Upper lobe of left lung (tissue), 4 donors: ENCODE measurements at regions not wholly inside any gene's neighbourhood (a gene's known extent, or its start where the extent isn't known, plus 50 kb on each side); places are given as distances from the start of the nearest gene placed in this dataset.

ENCODE experiments used
- POLR2A ChIP-seq, 4 donors: fragments of 450-650 bp; IDR thresholded peaks; one replicate each; pipeline ENCODE4 v1.5.1; 2016 to 2017; ENCODE audit warnings: antibody characterized with exemption in 4 of 4, mild to moderate bottlenecking in 2 of 4
- TF ChIP-seq, protein P1 (sequence below), 6 experiments: fragments of 450-650 bp in 4 of 6; fragments of 200-600 bp in 2 of 6; sonication (generic) in 2 of 6; IDR thresholded peaks; one replicate each; pipeline ENCODE4 v1.5.1; 2016 to 2019; ENCODE audit warnings: antibody characterized with exemption in 6 of 6

DNA sequence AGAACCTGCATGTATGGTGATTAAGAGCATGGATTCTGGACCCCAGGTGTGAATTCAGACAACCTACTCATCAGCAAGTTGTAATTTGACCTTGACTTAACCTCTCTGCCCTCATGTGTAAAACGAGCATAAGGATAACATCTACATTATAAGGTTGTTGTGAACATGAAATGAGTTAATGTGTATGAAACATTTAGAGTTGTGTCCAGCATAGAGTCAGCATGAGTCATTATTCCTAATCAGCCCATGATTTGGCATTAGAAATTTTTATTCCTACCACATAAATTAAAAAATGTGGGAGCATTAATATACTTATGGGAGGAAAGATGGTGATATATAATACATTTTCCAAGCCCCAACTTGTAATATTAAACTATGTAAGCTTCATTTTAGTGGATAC, 95.9 kb upstream of the DDHD1 start:
- TF ChIP-seq POLR2A (IDR thresholded peaks at IDR 0.05): no peak
- TF ChIP-seq, protein P1, sequence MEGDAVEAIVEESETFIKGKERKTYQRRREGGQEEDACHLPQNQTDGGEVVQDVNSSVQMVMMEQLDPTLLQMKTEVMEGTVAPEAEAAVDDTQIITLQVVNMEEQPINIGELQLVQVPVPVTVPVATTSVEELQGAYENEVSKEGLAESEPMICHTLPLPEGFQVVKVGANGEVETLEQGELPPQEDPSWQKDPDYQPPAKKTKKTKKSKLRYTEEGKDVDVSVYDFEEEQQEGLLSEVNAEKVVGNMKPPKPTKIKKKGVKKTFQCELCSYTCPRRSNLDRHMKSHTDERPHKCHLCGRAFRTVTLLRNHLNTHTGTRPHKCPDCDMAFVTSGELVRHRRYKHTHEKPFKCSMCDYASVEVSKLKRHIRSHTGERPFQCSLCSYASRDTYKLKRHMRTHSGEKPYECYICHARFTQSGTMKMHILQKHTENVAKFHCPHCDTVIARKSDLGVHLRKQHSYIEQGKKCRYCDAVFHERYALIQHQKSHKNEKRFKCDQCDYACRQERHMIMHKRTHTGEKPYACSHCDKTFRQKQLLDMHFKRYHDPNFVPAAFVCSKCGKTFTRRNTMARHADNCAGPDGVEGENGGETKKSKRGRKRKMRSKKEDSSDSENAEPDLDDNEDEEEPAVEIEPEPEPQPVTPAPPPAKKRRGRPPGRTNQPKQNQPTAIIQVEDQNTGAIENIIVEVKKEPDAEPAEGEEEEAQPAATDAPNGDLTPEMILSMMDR (IDR thresholded peaks at IDR 0.05): no peak
